ENCODE measurements at regions not wholly inside any gene's neighbourhood (a gene's known extent, or its start where the extent isn't known, plus 50 kb on each side); places are given as distances from the start of the nearest gene placed in this dataset.

- TF ChIP-seq CTCF (IDR thresholded peaks at IDR 0.05; ENCODE audit: low read depth, low read length) (no peak), POLR2A (IDR thresholded peaks at IDR 0.05; ENCODE audit: extremely low read depth, insufficient read length) (no peak), MYC (IDR thresholded peaks at IDR 0.05; ENCODE audit: low read depth, low read length) (no peak)
These were observed 164.1 kb downstream of the RNF144B start for GRCh38 chr6:18551228-18551627.
